A673 (cell line): ENCODE measurements at regions not wholly inside any gene's neighbourhood (a gene's known extent, or its start where the extent isn't known, plus 50 kb on each side); places are given as distances from the start of the nearest gene placed in this dataset.

ENCODE experiments used
- BruUV-seq: library from RNA; stranded (reverse); fragments of 400-500 nt; replicated peaks from 2 replicates; lab custom pipeline; 2021; lab: Mats Ljungman, UMichigan
- CTCF ChIA-PET: fragments of 300-600 bp; sonication (Branson Sonifier 250); formaldehyde crosslinking; loops from one replicate; lab custom pipeline; 2022; ENCODE audit warnings: antibody characterized with exemption; lab: Charles Lee
- POLR2A ChIA-PET: fragments of 300-600 bp; sonication (Branson Sonifier 250); formaldehyde crosslinking; loops from one replicate; lab custom pipeline; 2022; ENCODE audit warnings: antibody characterized with exemption; ENCODE audit not compliant: low non-redundant PET; lab: Charles Lee
- DNase-seq: peaks from one replicate; pipeline ENCODE4 v3.0.0-alpha.2; 2015; ENCODE audit warnings: low spot score
- H3K27ac ChIP-seq: fragments of 200-600 bp; sonication (generic); 2 replicates; pipeline ENCODE4 v1.5.1; 2016; ENCODE audit warnings: mixed run types, low read depth, mild to moderate bottlenecking, mixed read lengths, antibody characterized with exemption, low read length; ENCODE audit not compliant: poor library complexity, severe bottlenecking
- H3K27me3 ChIP-seq: fragments of 200-600 bp; sonication (generic); replicated peaks from 2 replicates; pipeline ENCODE4 v1.6.1; 2017; ENCODE audit warnings: mixed run types, low read depth, mild to moderate bottlenecking, mixed read lengths, antibody characterized with exemption, low read length; ENCODE audit not compliant: insufficient read depth, poor library complexity
- H3K36me3 ChIP-seq: fragments of 200-600 bp; sonication (generic); 2 replicates; pipeline ENCODE4 v1.6.1; 2016; ENCODE audit warnings: mixed run types, mild to moderate bottlenecking, mixed read lengths, antibody characterized with exemption, low read length; ENCODE audit not compliant: insufficient read depth, poor library complexity, severe bottlenecking
- H3K4me1 ChIP-seq: fragments of 200-600 bp; sonication (generic); 2 replicates; pipeline ENCODE4 v1.6.1; 2017; ENCODE audit warnings: mixed run types, mild to moderate bottlenecking, mixed read lengths, antibody characterized with exemption, low read length; ENCODE audit not compliant: insufficient read depth, poor library complexity, severe bottlenecking
- H3K4me3 ChIP-seq: fragments of 200-600 bp; sonication (generic); 2 replicates; pipeline ENCODE4 v1.5.1; 2016; ENCODE audit warnings: low read depth, mixed run types, mild to moderate bottlenecking, mixed read lengths, low read length; ENCODE audit not compliant: poor library complexity, severe bottlenecking
- H3K9me3 ChIP-seq: fragments of 200-600 bp; sonication (generic); 2 replicates; pipeline ENCODE4 v1.6.1; 2016; ENCODE audit warnings: mixed run types, low read depth, mild to moderate bottlenecking, mixed read lengths, antibody characterized with exemption, low read length; ENCODE audit not compliant: poor library complexity, severe bottlenecking
- CTCF ChIP-seq: fragments of 300-800, 200-600 bp; sonication (generic); conservative IDR thresholded peaks from 2 replicates; pipeline ENCODE4 v1.5.1; 2017; ENCODE audit warnings: low read depth, mild to moderate bottlenecking, antibody characterized with exemption, low read length, moderate library complexity, mixed read lengths
- EZH2 ChIP-seq: fragments of 200-600 bp; sonication (generic); IDR thresholded peaks from 2 replicates; pipeline ENCODE4 v1.6.1; 2017; ENCODE audit warnings: borderline replicate concordance, low read depth, mild to moderate bottlenecking, mixed read lengths, antibody characterized with exemption, low read length; ENCODE audit not compliant: poor library complexity, severe bottlenecking
- intact Hi-C: fragments of 100-400 bp; cut with micrococcal nuclease; formaldehyde crosslinking; loops from one replicate; pipeline ENCODE4 v1.10.0; 2022; ENCODE audit not compliant: unreplicated experiment

DNA sequence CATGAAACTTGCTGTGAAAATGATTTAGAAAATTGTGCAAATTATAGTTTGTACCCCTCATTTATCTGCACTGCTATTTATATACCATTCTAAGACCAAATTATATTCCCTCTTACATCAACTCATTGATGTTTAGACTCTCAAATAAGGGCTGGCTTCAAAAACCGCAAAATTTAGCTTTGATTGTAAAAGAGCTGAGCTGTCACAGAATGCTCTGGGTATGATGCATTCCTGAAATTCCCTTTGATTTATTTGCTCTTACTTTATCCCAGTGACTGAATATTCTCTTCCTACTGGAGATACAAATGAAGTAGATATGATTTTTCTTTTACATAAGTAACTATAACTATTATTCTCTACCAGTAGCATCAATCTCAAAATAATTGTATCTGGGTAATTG, 78.0 kb upstream of the TMTC2 start:
- no peak for DNase-seq
- Histone ChIP-seq H3K36me3 (no peaks in the 10 kb centered on the region), H3K4me1 (no peaks in the 10 kb centered on the region), H3K4me3 (no peak overlapping the region), H3K27me3 (no peaks in the 10 kb centered on the region), H3K27ac (no peak overlapping the region), H3K9me3 (no peaks in the 10 kb centered on the region)
- TF ChIP-seq EZH2 (no peak), CTCF (no peak)
- intact Hi-C loops, result no loop called here
- POLR2A ChIA-PET, result no interaction called here
- BruUV-seq, result no TSS peak
- CTCF ChIA-PET, result no interaction called here

GRCh38 chr12:82609234-82609914, 77.3 kb upstream of the TMTC2 start:
- no peaks in the 10 kb centered on the region for H3K36me3 ChIP-seq
- intact Hi-C loops, result no loop called here
- no peaks in the 10 kb centered on the region for H3K9me3 ChIP-seq
- ChIA-PET CTCF (no interaction called here), POLR2A (no interaction called here)
- no peaks in the 10 kb centered on the region for H3K4me1 ChIP-seq
- DNase-seq, result no peak
- TF ChIP-seq EZH2 (no peak), CTCF (no peak)
- H3K4me3 ChIP-seq, result no peak overlapping the region
- no TSS peak for BruUV-seq
- no peak overlapping the region for H3K27ac ChIP-seq
- no peaks in the 10 kb centered on the region for H3K27me3 ChIP-seq

GRCh38 chr12:82619644-82620043, 67.1 kb upstream of the TMTC2 start:
- ChIA-PET CTCF (no interaction called here), POLR2A (no interaction called here)
- Histone ChIP-seq H3K4me1 (no peaks in the 10 kb centered on the region), H3K4me3 (no peak overlapping the region), H3K27ac (no peak overlapping the region), H3K9me3 (no peaks in the 10 kb centered on the region), H3K27me3 (no peaks in the 10 kb centered on the region), H3K36me3 (no peaks in the 10 kb centered on the region)
- no TSS peak for BruUV-seq
- no peak for DNase-seq
- no peak for TF ChIP-seq EZH2
- TF ChIP-seq CTCF, result no peak
- intact Hi-C loops, result no loop called here
